Neural cell (in vitro differentiated cells): ENCODE measurements at regions not wholly inside any gene's neighbourhood (a gene's known extent, or its start where the extent isn't known, plus 50 kb on each side); places are given as distances from the start of the nearest gene placed in this dataset.

ENCODE experiments used
- H2AFZ ChIP-seq: fragments of 200-600, 300-800 bp; sonication (generic), shearing (Covaris generic); 2 replicates; pipeline ENCODE4 v1.6.0; 2014; ENCODE audit warnings: low read depth, mild to moderate bottlenecking, antibody characterized with exemption, low read length, moderate library complexity
- H3F3A ChIP-seq: fragments of 200-600 bp; shearing (Covaris generic); 2 replicates; pipeline ENCODE4 v1.6.1; 2016; ENCODE audit warnings: mild to moderate bottlenecking, moderate library complexity, mixed read lengths, antibody characterized with exemption, low read length; ENCODE audit not compliant: insufficient read depth, poor library complexity, severe bottlenecking
- H3K27ac ChIP-seq: fragments of 200-600, 300-800 bp; sonication (generic), shearing (Covaris generic); 2 replicates; pipeline ENCODE4 v1.5.1; 2014; ENCODE audit warnings: mild to moderate bottlenecking, low read length, moderate library complexity
- H3K27me3 ChIP-seq: fragments of 300-800, 200-600 bp; sonication (generic), shearing (Covaris generic); 2 replicates; pipeline ENCODE4 v1.6.0; 2014; ENCODE audit warnings: mild to moderate bottlenecking, low read depth, low read length, moderate library complexity; ENCODE audit not compliant: insufficient read depth
- H3K36me3 ChIP-seq: fragments of 300-800, 200-600 bp; sonication (generic), shearing (Covaris generic); 2 replicates; pipeline ENCODE4 v1.5.1; 2014; ENCODE audit warnings: mild to moderate bottlenecking, antibody characterized with exemption, low read length, moderate library complexity; ENCODE audit not compliant: insufficient read depth
- H3K4me2 ChIP-seq: fragments of 300-800, 200-600 bp; sonication (generic), shearing (Covaris generic); 2 replicates; pipeline ENCODE4 v1.6.0; 2014; ENCODE audit warnings: mild to moderate bottlenecking, low read length
- H3K4me3 ChIP-seq: fragments of 300-800, 200-600 bp; sonication (generic), shearing (Covaris generic); 2 replicates; pipeline ENCODE4 v1.5.1; 2014; ENCODE audit warnings: mild to moderate bottlenecking, low read length, moderate library complexity
- H3K79me2 ChIP-seq: fragments of 200-600 bp; shearing (Covaris generic); replicated peaks from 2 replicates; pipeline ENCODE4 v1.6.0; 2014; ENCODE audit warnings: mild to moderate bottlenecking, low read length, moderate library complexity; ENCODE audit not compliant: insufficient read depth
- H3K9ac ChIP-seq: fragments of 300-800, 200-600 bp; sonication (generic), shearing (Covaris generic); 2 replicates; pipeline ENCODE4 v1.6.1; 2016; ENCODE audit warnings: mild to moderate bottlenecking, low read length, mixed read lengths
- H3K9me2 ChIP-seq: fragments of 200-600 bp; shearing (Covaris generic); 2 replicates; pipeline ENCODE4 v1.6.1; 2016; ENCODE audit warnings: mild to moderate bottlenecking, low read length, mixed read lengths; ENCODE audit not compliant: insufficient read depth
- H3K9me3 ChIP-seq: fragments of 200-600, 300-800 bp; sonication (generic), shearing (Covaris generic); 2 replicates; pipeline ENCODE4 v1.6.1; 2016; ENCODE audit warnings: mild to moderate bottlenecking, mixed run types, low read length, moderate library complexity, mixed read lengths
- H4K20me1 ChIP-seq: fragments of 200-600 bp; shearing (Covaris generic); 2 replicates; pipeline ENCODE4 v1.6.1; 2016; ENCODE audit warnings: mild to moderate bottlenecking, mixed run types; ENCODE audit not compliant: insufficient read depth
- CTCF ChIP-seq: fragments of 450-650 bp; IDR thresholded peaks from 2 replicates; pipeline ENCODE4 v1.5.1; 2014; ENCODE audit warnings: antibody characterized with exemption, mild to moderate bottlenecking, moderate library complexity; ENCODE audit not compliant: poor library complexity, severe bottlenecking
- EP300 ChIP-seq: fragments of 450-650 bp; conservative IDR thresholded peaks from 2 replicates; pipeline ENCODE4 v1.6.1; 2014; ENCODE audit warnings: antibody characterized with exemption, mild to moderate bottlenecking, moderate library complexity; ENCODE audit not compliant: poor library complexity, severe bottlenecking
- EZH2 ChIP-seq: fragments of 200-600, 300-800 bp; shearing (Covaris generic), sonication (generic); IDR thresholded peaks from 2 replicates; pipeline ENCODE4 v1.6.1; 2014; ENCODE audit warnings: antibody characterized with exemption, low read length, borderline replicate concordance, mild to moderate bottlenecking; ENCODE audit not compliant: insufficient read depth, poor library complexity, severe bottlenecking
- MXI1 ChIP-seq: fragments of 450-650 bp; conservative IDR thresholded peaks from 2 replicates; pipeline ENCODE4 v1.6.1; 2014; ENCODE audit warnings: antibody characterized with exemption, mild to moderate bottlenecking; ENCODE audit not compliant: poor library complexity, severe bottlenecking
- POLR2AphosphoS5 ChIP-seq: IDR thresholded peaks from 2 replicates; pipeline ENCODE4 v1.6.1; 2012
- RAD21 ChIP-seq: fragments of 450-650 bp; conservative IDR thresholded peaks from 2 replicates; pipeline ENCODE4 v1.6.1; 2014; ENCODE audit warnings: antibody characterized with exemption, mild to moderate bottlenecking, moderate library complexity
- REST ChIP-seq: IDR thresholded peaks from 2 replicates; pipeline ENCODE4 v1.6.1; 2012; ENCODE audit warnings: borderline replicate concordance
- SMC3 ChIP-seq: fragments of 450-650 bp; conservative IDR thresholded peaks from 2 replicates; pipeline ENCODE4 v1.6.1; 2014; ENCODE audit warnings: antibody characterized with exemption, mild to moderate bottlenecking, moderate library complexity; ENCODE audit not compliant: poor library complexity
- TAF1 ChIP-seq: IDR thresholded peaks from 2 replicates; pipeline ENCODE4 v1.6.1; 2012; ENCODE audit warnings: low read depth

GRCh38 chrX:114365065-114365834, 218.6 kb upstream of the HTR2C start:
- H4K20me1 ChIP-seq, result no peaks in the 10 kb centered on the region
- no peaks in the 10 kb centered on the region for H3K27me3 ChIP-seq
- no peak overlapping the region for H3K27ac ChIP-seq
- no peaks in the 10 kb centered on the region for H3K79me2 ChIP-seq
- no peak overlapping the region for H2AFZ ChIP-seq
- H3K9me2 ChIP-seq, result no peaks in the 10 kb centered on the region
- H3K36me3 ChIP-seq, result no peaks in the 10 kb centered on the region
- no peaks in the 10 kb centered on the region for H3F3A ChIP-seq
- no peak overlapping the region for H3K4me3 ChIP-seq
- TF ChIP-seq REST (no peak), EP300 (no peak), POLR2AphosphoS5 (no peak), CTCF (no peak), TAF1 (no peak), RAD21 (no peak), SMC3 (no peak), MXI1 (no peak), EZH2 (no peak)
- no peaks in the 10 kb centered on the region for H3K9me3 ChIP-seq
- H3K9ac ChIP-seq, result no peak overlapping the region
- no peak overlapping the region for H3K4me2 ChIP-seq

- no peaks in the 10 kb centered on the region for H4K20me1 ChIP-seq
- H3K4me2 ChIP-seq, result no peak overlapping the region
- H3K27me3 ChIP-seq, result no peaks in the 10 kb centered on the region
- H3K79me2 ChIP-seq, result no peaks in the 10 kb centered on the region
- H3K4me3 ChIP-seq, result no peak overlapping the region
- H3K9ac ChIP-seq, result no peak overlapping the region
- H3K27ac ChIP-seq, result no peak overlapping the region
- H2AFZ ChIP-seq, result no peak overlapping the region
- H3F3A ChIP-seq, result no peaks in the 10 kb centered on the region
- no peaks in the 10 kb centered on the region for H3K9me3 ChIP-seq
- TF ChIP-seq TAF1, result no peak
- TF ChIP-seq POLR2AphosphoS5, result no peak
- no peak for TF ChIP-seq CTCF
- TF ChIP-seq MXI1, result no peak
- TF ChIP-seq EZH2, result no peak
- no peak for TF ChIP-seq SMC3
- TF ChIP-seq REST, result no peak
- TF ChIP-seq EP300, result no peak
- TF ChIP-seq RAD21, result no peak
- H3K9me2 ChIP-seq, result no peaks in the 10 kb centered on the region
- no peaks in the 10 kb centered on the region for H3K36me3 ChIP-seq
Observed at GRCh38 chrX:114372937-114373336, 210.9 kb upstream of the HTR2C start.
